GM12878 (cell line): ENCODE measurements at regions not wholly inside any gene's neighbourhood (a gene's known extent, or its start where the extent isn't known, plus 50 kb on each side); places are given as distances from the start of the nearest gene placed in this dataset.

Source experiments
- ATAC-seq: fragments of 200-7000 bp; cut with Tn5 transposase; 3 replicates; pipeline ENCODE4 v1.9.1; 2020; ENCODE audit warnings: mild to moderate bottlenecking, moderate library complexity
- BruUV-seq: library from RNA; stranded (reverse); fragments of 400-500 nt; replicated peaks from 2 replicates; lab custom pipeline; 2021; lab: Mats Ljungman, UMichigan
- CTCF ChIA-PET: fragments of 300-600 bp; sonication (Branson Sonifier 250); formaldehyde crosslinking; extraction: SDS; loops from one replicate; lab custom pipeline; 2021; ENCODE audit warnings: inconsistent platforms; lab: Yijun Ruan, JAX
- POLR2A ChIA-PET: fragments of 350-600 bp; formaldehyde crosslinking; extraction: SDS; loops from one replicate; lab custom pipeline; 2021; ENCODE audit warnings: inconsistent platforms; lab: Charles Lee
- RAD21 ChIA-PET: fragments of 300-600 bp; sonication (Branson Sonifier 250); formaldehyde crosslinking; loops from one replicate; lab custom pipeline; 2023; ENCODE audit warnings: antibody characterized with exemption; ENCODE audit not compliant: unreplicated experiment; lab: Charles Lee
- SMC1A ChIA-PET: fragments of 300-600 bp; sonication (Branson Sonifier 250); formaldehyde crosslinking; loops from one replicate; lab custom pipeline; 2023; ENCODE audit not compliant: unreplicated experiment, uncharacterized antibody; lab: Charles Lee
- DNase-seq: peaks from one replicate; pipeline ENCODE4 v3.0.0-alpha.2; 2011; ENCODE audit warnings: low read depth, low spot score
- FAIRE-seq: peaks from 3 replicates; lab custom pipeline; 2011; peaks lifted over from hg19 to GRCh38; lab: Jason Lieb, UNC
- H2AFZ ChIP-seq: 2 replicates; pipeline ENCODE4 v1.6.0; 2011; ENCODE audit warnings: low read depth, low read length, control low read depth; ENCODE audit not compliant: control insufficient read depth
- H3K27ac ChIP-seq: 2 replicates; pipeline ENCODE4 v1.5.1; 2011; ENCODE audit warnings: control low read depth; ENCODE audit not compliant: control insufficient read depth, insufficient read depth
- H3K27me3 ChIP-seq, 2 experiments: replicated peaks in 1 of 2; 2 replicates each; pipeline versions ENCODE4 v1.6.0 to v1.6.1; 2011; ENCODE audit warnings: low read length in 1 of 2; ENCODE audit not compliant: control insufficient read depth in 2 of 2, insufficient read depth in 2 of 2
- H3K36me3 ChIP-seq, 2 experiments: 2 replicates each; pipeline ENCODE4 v1.5.1; 2011; ENCODE audit warnings: low read length in 1 of 2; ENCODE audit not compliant: control insufficient read depth in 2 of 2, insufficient read depth in 2 of 2
- H3K4me1 ChIP-seq: 2 replicates; pipeline ENCODE4 v1.6.1; 2011; ENCODE audit warnings: mild to moderate bottlenecking, low read length, moderate library complexity, mixed read lengths; ENCODE audit not compliant: control insufficient read depth, insufficient read depth
- H3K4me2 ChIP-seq: 2 replicates; pipeline ENCODE4 v1.6.0; 2011; ENCODE audit warnings: control low read depth; ENCODE audit not compliant: control insufficient read depth, insufficient read depth
- H3K4me3 ChIP-seq: fragments of 200-600 bp; sonication (generic); 2 replicates; pipeline ENCODE4 v1.5.1; 2016
- H3K79me2 ChIP-seq: 2 replicates; pipeline ENCODE4 v1.6.0; 2011; ENCODE audit warnings: low read length; ENCODE audit not compliant: control insufficient read depth, insufficient read depth
- H3K9ac ChIP-seq: 2 replicates; pipeline ENCODE4 v1.8.0; 2011; ENCODE audit warnings: low read length, control low read depth, mixed read lengths; ENCODE audit not compliant: control insufficient read depth, insufficient read depth
- H3K9me3 ChIP-seq: replicated peaks from 3 replicates; pipeline ENCODE4 v1.5.1; 2011; ENCODE audit warnings: mild to moderate bottlenecking, low read length; ENCODE audit not compliant: control insufficient read depth, insufficient read depth
- H4K20me1 ChIP-seq: 2 replicates; pipeline ENCODE4 v1.6.0; 2011; ENCODE audit not compliant: control insufficient read depth, insufficient read depth
- BACH1 ChIP-seq: fragments of 450-650 bp; IDR thresholded peaks from 2 replicates; pipeline ENCODE4 v1.6.1; 2017; ENCODE audit warnings: mild to moderate bottlenecking, borderline replicate concordance
- BCLAF1 ChIP-seq: fragments of 450-650 bp; IDR thresholded peaks from 2 replicates; pipeline ENCODE4 v1.6.1; 2017; ENCODE audit warnings: antibody characterized with exemption, mild to moderate bottlenecking, moderate library complexity
- E4F1 ChIP-seq: fragments of 450-650 bp; IDR thresholded peaks from 2 replicates; pipeline ENCODE4 v1.6.1; 2018; ENCODE audit warnings: borderline replicate concordance, mild to moderate bottlenecking; ENCODE audit not compliant: partially characterized antibody
- JUND ChIP-seq: IDR thresholded peaks from 2 replicates; pipeline ENCODE4 v1.6.1; 2012; ENCODE audit warnings: low read depth, mild to moderate bottlenecking, low read length, improper control_type of control experiment, moderate library complexity
- KAT2A ChIP-seq: conservative IDR thresholded peaks from 2 replicates; pipeline ENCODE4 v1.6.1; 2011; ENCODE audit warnings: low read depth, low read length; ENCODE audit not compliant: control insufficient read depth
- KLF5 ChIP-seq: fragments of 450-650 bp; IDR thresholded peaks from 2 replicates; pipeline ENCODE4 v1.6.1; 2014; ENCODE audit warnings: mild to moderate bottlenecking; ENCODE audit not compliant: partially characterized antibody
- RAD51 ChIP-seq: fragments of 450-650 bp; IDR thresholded peaks from 2 replicates; pipeline ENCODE4 v1.6.1; 2016; ENCODE audit warnings: moderate library complexity, mild to moderate bottlenecking, inconsistent platforms
- STAT3 ChIP-seq: IDR thresholded peaks from 2 replicates; pipeline ENCODE4 v1.6.1; 2011; ENCODE audit warnings: low read depth, low read length, improper control_type of control experiment
- SUPT20H ChIP-seq: IDR thresholded peaks from 2 replicates; pipeline ENCODE4 v1.6.1; 2011; ENCODE audit warnings: low read depth, mild to moderate bottlenecking, low read length, moderate library complexity, borderline replicate concordance; ENCODE audit not compliant: control insufficient read depth
- WGBS: methylation state at CpG from one replicate; pipeline ENCODE4 v1.1.6; 2016; ENCODE audit warnings: low lambda C conversion rate; ENCODE audit not compliant: insufficient replicate concordance, insufficient coverage; ENCODE audit errors: missing lambda C conversion rate; 5-methylcytosine and 5-hydroxymethylcytosine counted together
- in situ Hi-C: fragments of 300-500 bp; cut with MboI; formaldehyde crosslinking; loops from 9 replicates; pipeline ENCODE4 v1.14.3; 2018; ENCODE audit warnings: mixed read lengths
- intact Hi-C: fragments of 100-400 bp; cut with micrococcal nuclease; formaldehyde crosslinking; loops from one replicate; pipeline ENCODE4 v1.14.2; 2022; ENCODE audit not compliant: unreplicated experiment
- TF ChIP-seq, protein P1 (sequence below): IDR thresholded peaks from 2 replicates; pipeline ENCODE4 v1.6.1; 2011; ENCODE audit warnings: low read depth, low read length, improper control_type of control experiment, borderline replicate concordance

DNA sequence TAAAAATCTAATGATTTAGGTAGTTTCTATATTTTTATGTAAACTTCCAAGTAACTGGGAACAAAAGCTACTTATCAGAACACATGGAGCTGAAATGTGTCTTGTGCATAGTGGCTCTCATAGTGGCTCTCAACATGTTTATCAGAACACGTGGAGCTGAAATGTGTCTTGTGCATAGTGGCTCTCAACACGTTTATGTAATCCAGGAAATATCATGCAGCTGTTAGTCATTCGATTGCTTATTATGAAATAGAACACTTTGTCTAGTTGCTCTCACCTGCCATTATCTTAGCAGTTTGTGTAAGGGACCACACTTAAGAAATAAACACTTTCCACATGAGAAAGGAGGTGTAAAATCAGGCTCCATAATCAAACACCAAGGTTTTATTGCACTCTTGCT is 119.2 kb upstream of the ASCC3 start:
- H3K9me3 ChIP-seq: no peaks in the 10 kb centered on the region
- no peaks in the 10 kb centered on the region for H4K20me1 ChIP-seq
- H3K4me3 ChIP-seq: no peak overlapping the region
- BruUV-seq: no TSS peak
- ATAC-seq (no peak), DNase-seq (no peak), FAIRE-seq (no peak)
- no peak overlapping the region for H3K27ac ChIP-seq
- H3K27me3 ChIP-seq: no peaks in the 10 kb centered on the region
- ChIA-PET CTCF (interaction anchor here (0.6 kb wide), 1 partner anchor 338 kb away, joined by 3 read pairs; no protein-coding TSS in a partner anchor), SMC1A (no interaction called here), RAD21 (no interaction called here), POLR2A (interaction anchor here (0.6 kb wide), 1 partner anchor 126 kb away, joined by 4 read pairs; no protein-coding TSS in a partner anchor)
- no peaks in the 10 kb centered on the region for H3K36me3 ChIP-seq
- TF ChIP-seq, protein P1, sequence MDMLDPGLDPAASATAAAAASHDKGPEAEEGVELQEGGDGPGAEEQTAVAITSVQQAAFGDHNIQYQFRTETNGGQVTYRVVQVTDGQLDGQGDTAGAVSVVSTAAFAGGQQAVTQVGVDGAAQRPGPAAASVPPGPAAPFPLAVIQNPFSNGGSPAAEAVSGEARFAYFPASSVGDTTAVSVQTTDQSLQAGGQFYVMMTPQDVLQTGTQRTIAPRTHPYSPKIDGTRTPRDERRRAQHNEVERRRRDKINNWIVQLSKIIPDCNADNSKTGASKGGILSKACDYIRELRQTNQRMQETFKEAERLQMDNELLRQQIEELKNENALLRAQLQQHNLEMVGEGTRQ: no peak
- TF ChIP-seq JUND (no peak), RAD51 (no peak), BACH1 (no peak), SUPT20H (no peak), STAT3 (no peak)
- no peaks in the 10 kb centered on the region for H3K79me2 ChIP-seq
- H3K4me1 ChIP-seq: no peaks in the 10 kb centered on the region
- WGBS: 3% methylated on average over 3 of the region's 3 CpGs
- intact Hi-C loops (no loop called here), in situ Hi-C loops (no loop called here)
- no peak overlapping the region for H3K9ac ChIP-seq
- H2AFZ ChIP-seq: no peak overlapping the region
- H3K4me2 ChIP-seq: no peak overlapping the region

DNA sequence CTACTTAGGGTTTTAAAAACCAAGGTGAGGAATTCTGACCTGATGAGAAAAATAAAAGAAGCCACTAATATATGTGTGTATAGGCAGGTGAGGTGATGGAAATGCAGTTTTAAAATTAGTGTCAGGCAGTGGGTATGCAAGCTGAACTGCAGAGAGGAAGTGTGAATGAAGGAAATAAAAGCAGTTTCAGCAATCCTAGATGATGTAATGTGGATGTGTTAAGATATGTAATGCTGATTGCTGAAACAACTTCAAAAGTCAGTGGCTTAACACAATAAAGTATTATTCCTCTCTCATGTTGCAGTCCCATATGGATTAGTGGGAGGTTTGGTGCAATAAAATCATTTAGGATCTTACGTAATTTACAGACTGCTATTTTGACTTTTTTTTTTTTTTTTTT is 119.9 kb upstream of the ASCC3 start:
- Histone ChIP-seq H3K36me3 (no peaks in the 10 kb centered on the region), H3K4me2 (no peak overlapping the region), H3K9ac (no peak overlapping the region), H3K4me3 (no peak overlapping the region), H2AFZ (no peak overlapping the region), H3K27ac (no peak overlapping the region), H3K4me1 (no peaks in the 10 kb centered on the region), H3K9me3 (no peaks in the 10 kb centered on the region), H4K20me1 (no peaks in the 10 kb centered on the region), H3K79me2 (no peaks in the 10 kb centered on the region), H3K27me3 (no peaks in the 10 kb centered on the region)
- FAIRE-seq (no peak), ATAC-seq (no peak), DNase-seq (no peak)
- in situ Hi-C loops (no loop called here), intact Hi-C loops (no loop called here)
- ChIA-PET POLR2A (no interaction called here), CTCF (interaction anchor here (0.6 kb wide), 1 partner anchor 337 kb away, joined by 3 read pairs; no protein-coding TSS in a partner anchor), RAD21 (no interaction called here), SMC1A (no interaction called here)
- BruUV-seq: no TSS peak
- WGBS: 0% methylated on average over 1 of the region's 1 CpG
- TF ChIP-seq BCLAF1 (no peak), KAT2A (no peak), KLF5 (no peak), E4F1 (no peak)
